Glutamatergic neuron (in vitro differentiated cells): ENCODE measurements at regions not wholly inside any gene's neighbourhood (a gene's known extent, or its start where the extent isn't known, plus 50 kb on each side); places are given as distances from the start of the nearest gene placed in this dataset.

Source experiments
- DNase-seq: peaks from one replicate; pipeline ENCODE4 v3.0.0; 2022
- H3K27ac Mint-ChIP-seq: one replicate; pipeline ENCODE4 v1.8.0; 2020; ENCODE audit warnings: mild to moderate bottlenecking, mixed read lengths, inconsistent platforms; ENCODE audit not compliant: unreplicated experiment
- H3K27me3 Mint-ChIP-seq: one replicate; pipeline ENCODE4 v1.8.0; 2020; ENCODE audit warnings: mild to moderate bottlenecking, moderate library complexity, mixed read lengths, inconsistent platforms; ENCODE audit not compliant: unreplicated experiment
- H3K36me3 Mint-ChIP-seq: one replicate; pipeline ENCODE4 v1.8.0; 2020; ENCODE audit warnings: mild to moderate bottlenecking, mixed read lengths, inconsistent platforms; ENCODE audit not compliant: unreplicated experiment
- H3K4me1 Mint-ChIP-seq: one replicate; pipeline ENCODE4 v1.8.0; 2020; ENCODE audit warnings: mild to moderate bottlenecking, low read depth, mixed read lengths, inconsistent platforms; ENCODE audit not compliant: unreplicated experiment
- H3K4me3 Mint-ChIP-seq: one replicate; pipeline ENCODE4 v1.8.0; 2020; ENCODE audit warnings: mild to moderate bottlenecking, mixed read lengths, inconsistent platforms; ENCODE audit not compliant: unreplicated experiment
- H3K9me3 Mint-ChIP-seq: one replicate; pipeline ENCODE4 v1.8.0; 2020; ENCODE audit warnings: mild to moderate bottlenecking, moderate library complexity, mixed read lengths, inconsistent platforms; ENCODE audit not compliant: unreplicated experiment
- TF ChIP-seq, protein P1 (sequence below): fragments of 200-600 bp; sonication (generic); IDR thresholded peaks from one replicate; pipeline ENCODE4 v1.5.0; 2021; ENCODE audit not compliant: partially characterized antibody, unreplicated experiment

- Mint-ChIP-seq H3K4me1 (peaks cover 30% of the 10 kb centered on the region), H3K4me3 (no peak overlapping the region), H3K9me3 (peaks cover 7% of the 10 kb centered on the region), H3K36me3 (no peaks in the 10 kb centered on the region), H3K27me3 (peaks cover 7% of the 10 kb centered on the region), H3K27ac (no peak overlapping the region)
- DNase-seq = no peak
- TF ChIP-seq, protein P1, sequence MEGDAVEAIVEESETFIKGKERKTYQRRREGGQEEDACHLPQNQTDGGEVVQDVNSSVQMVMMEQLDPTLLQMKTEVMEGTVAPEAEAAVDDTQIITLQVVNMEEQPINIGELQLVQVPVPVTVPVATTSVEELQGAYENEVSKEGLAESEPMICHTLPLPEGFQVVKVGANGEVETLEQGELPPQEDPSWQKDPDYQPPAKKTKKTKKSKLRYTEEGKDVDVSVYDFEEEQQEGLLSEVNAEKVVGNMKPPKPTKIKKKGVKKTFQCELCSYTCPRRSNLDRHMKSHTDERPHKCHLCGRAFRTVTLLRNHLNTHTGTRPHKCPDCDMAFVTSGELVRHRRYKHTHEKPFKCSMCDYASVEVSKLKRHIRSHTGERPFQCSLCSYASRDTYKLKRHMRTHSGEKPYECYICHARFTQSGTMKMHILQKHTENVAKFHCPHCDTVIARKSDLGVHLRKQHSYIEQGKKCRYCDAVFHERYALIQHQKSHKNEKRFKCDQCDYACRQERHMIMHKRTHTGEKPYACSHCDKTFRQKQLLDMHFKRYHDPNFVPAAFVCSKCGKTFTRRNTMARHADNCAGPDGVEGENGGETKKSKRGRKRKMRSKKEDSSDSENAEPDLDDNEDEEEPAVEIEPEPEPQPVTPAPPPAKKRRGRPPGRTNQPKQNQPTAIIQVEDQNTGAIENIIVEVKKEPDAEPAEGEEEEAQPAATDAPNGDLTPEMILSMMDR = no peak
These were observed 494.3 kb downstream of the PTPRU start for GRCh38 chr1:29730623-29731022.

DNA sequence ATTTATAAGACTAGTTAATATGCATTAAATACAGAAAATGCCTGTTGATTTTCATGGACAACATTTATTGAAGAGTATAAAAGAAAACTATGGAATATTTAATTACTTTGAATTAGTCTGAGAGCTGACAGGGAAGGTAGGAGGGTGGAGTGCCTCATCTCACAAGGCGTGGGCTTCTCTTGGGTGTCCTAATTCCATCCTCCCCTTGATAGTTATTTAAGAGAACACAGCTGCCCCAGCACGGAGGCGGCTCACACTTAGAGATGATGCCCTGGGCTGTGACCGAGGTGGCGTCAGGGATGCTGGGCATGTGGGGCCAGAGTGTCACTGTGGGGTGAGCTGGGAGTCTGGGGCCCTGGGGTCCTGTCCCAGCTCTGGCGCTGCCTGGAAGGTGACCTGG lies 493.0 kb downstream of the PTPRU start:
- no peak overlapping the region for H3K27ac Mint-ChIP-seq
- TF ChIP-seq, protein P1 = no peak
- H3K4me1 Mint-ChIP-seq = peaks cover 30% of the 10 kb centered on the region
- H3K27me3 Mint-ChIP-seq = peaks cover 7% of the 10 kb centered on the region
- no peak overlapping the region for H3K4me3 Mint-ChIP-seq
- no peaks in the 10 kb centered on the region for H3K36me3 Mint-ChIP-seq
- H3K9me3 Mint-ChIP-seq = peaks cover 7% of the 10 kb centered on the region
- DNase-seq = no peak

GRCh38 chr1:29728703-29729102 lies 492.4 kb downstream of the PTPRU start:
- H3K27me3 Mint-ChIP-seq = peaks cover 7% of the 10 kb centered on the region
- H3K4me1 Mint-ChIP-seq = peaks cover 30% of the 10 kb centered on the region
- H3K27ac Mint-ChIP-seq = no peak overlapping the region
- peaks cover 7% of the 10 kb centered on the region for H3K9me3 Mint-ChIP-seq
- TF ChIP-seq, protein P1 = no peak
- DNase-seq = no peak
- H3K4me3 Mint-ChIP-seq = no peak overlapping the region
- peaks cover 3% of the 10 kb centered on the region for H3K36me3 Mint-ChIP-seq

GRCh38 chr1:29725262-29725661 lies 488.9 kb downstream of the PTPRU start:
- Mint-ChIP-seq H3K27me3 (peaks cover 2% of the 10 kb centered on the region), H3K9me3 (peaks cover 4% of the 10 kb centered on the region), H3K4me1 (peaks cover 6% of the 10 kb centered on the region), H3K4me3 (no peak overlapping the region), H3K36me3 (peaks cover 10% of the 10 kb centered on the region), H3K27ac (no peak overlapping the region)
- TF ChIP-seq, protein P1 = no peak
- DNase-seq = no peak

DNA sequence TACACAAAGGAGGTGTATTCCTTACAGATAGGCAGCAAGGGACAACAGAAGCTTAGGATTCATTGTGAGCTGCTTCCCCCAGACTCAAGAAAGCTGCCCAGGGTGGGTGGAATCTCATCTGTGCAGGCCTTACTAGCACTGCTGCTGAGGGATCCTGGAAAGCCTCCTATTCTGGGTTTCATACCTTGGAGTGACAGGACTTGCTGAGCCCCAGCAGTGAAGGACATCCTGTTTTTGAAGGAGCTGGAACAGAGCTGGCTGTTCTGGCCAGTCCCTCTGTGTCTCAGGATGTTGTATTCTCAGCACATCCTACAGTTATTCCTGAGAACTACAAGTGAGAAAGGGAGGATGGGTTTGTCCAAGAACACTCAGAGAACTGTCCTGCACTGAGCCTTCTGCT lies 486.3 kb downstream of the PTPRU start:
- H3K4me3 Mint-ChIP-seq = no peak overlapping the region
- peaks cover 7% of the 10 kb centered on the region for H3K9me3 Mint-ChIP-seq
- DNase-seq = no peak
- TF ChIP-seq, protein P1 = no peak
- no peak overlapping the region for H3K27ac Mint-ChIP-seq
- H3K36me3 Mint-ChIP-seq = peaks cover 26% of the 10 kb centered on the region
- no peaks in the 10 kb centered on the region for H3K27me3 Mint-ChIP-seq
- peaks cover 3% of the 10 kb centered on the region for H3K4me1 Mint-ChIP-seq
